H1 (cell line): ENCODE measurements at regions not wholly inside any gene's neighbourhood (a gene's known extent, or its start where the extent isn't known, plus 50 kb on each side); places are given as distances from the start of the nearest gene placed in this dataset.
A peak's percentile ranks its signal among the peaks of the same experiment; 100 is the strongest.

ENCODE experiments used
- CTCF ChIA-PET: fragments of 300-600 bp; sonication (Branson Sonifier 250); formaldehyde crosslinking; loops from one replicate; lab custom pipeline; 2021; ENCODE audit not compliant: partially characterized antibody; lab: Charles Lee
- POLR2A ChIA-PET: fragments of 300-600 bp; sonication (Branson Sonifier 250); formaldehyde crosslinking; loops from one replicate; lab custom pipeline; 2021; ENCODE audit warnings: inconsistent platforms; ENCODE audit not compliant: partially characterized antibody; lab: Charles Lee
- DNase-seq, 2 experiments: peaks; one replicate each; pipeline versions ENCODE4 v3.0.0 to v3.0.0-alpha.2; 2010 to 2022; ENCODE audit warnings: low spot score in 2 of 2, low read depth in 1 of 2, mixed read lengths in 1 of 2
- FAIRE-seq: peaks from 2 replicates; lab custom pipeline; 2011; peaks lifted over from hg19 to GRCh38; lab: Jason Lieb, UNC
- H2AFZ ChIP-seq: 2 replicates; pipeline ENCODE4 v1.8.1; 2012; ENCODE audit warnings: low read length, inconsistent platforms
- H2AK5ac ChIP-seq: 2 replicates; pipeline ENCODE4 v1.6.1; 2013; ENCODE audit warnings: low read depth, low read length
- H2BK120ac ChIP-seq: replicated peaks from 2 replicates; pipeline ENCODE3; 2013; ENCODE audit warnings: low read depth, low read length, inconsistent platforms
- H2BK12ac ChIP-seq: 2 replicates; pipeline ENCODE4 v1.6.1; 2013; ENCODE audit warnings: low read depth, low read length
- H2BK15ac ChIP-seq: 2 replicates; pipeline ENCODE4 v1.6.1; 2013; ENCODE audit warnings: low read length
- H2BK20ac ChIP-seq: 2 replicates; pipeline ENCODE4 v1.6.1; 2013; ENCODE audit warnings: low read length
- H2BK5ac ChIP-seq: 2 replicates; pipeline ENCODE4 v1.6.1; 2013; ENCODE audit warnings: low read depth, low read length
- H3K14ac ChIP-seq: 2 replicates; pipeline ENCODE4 v1.6.1; 2013; ENCODE audit warnings: inconsistent platforms; ENCODE audit not compliant: insufficient read length
- H3K18ac ChIP-seq: 2 replicates; pipeline ENCODE4 v1.6.1; 2013; ENCODE audit warnings: low read length; ENCODE audit errors: extremely low read depth
- H3K23ac ChIP-seq: 2 replicates; pipeline ENCODE4 v1.6.1; 2013; ENCODE audit warnings: inconsistent platforms; ENCODE audit not compliant: insufficient read length
- H3K23me2 ChIP-seq: 2 replicates; pipeline ENCODE4 v1.6.1; 2013; ENCODE audit warnings: low read depth, low read length
- H3K27ac ChIP-seq: 2 replicates; pipeline ENCODE4 v1.6.1; 2011; ENCODE audit warnings: low read depth, low read length, inconsistent platforms
- H3K27me3 ChIP-seq, 4 experiments: replicated peaks in 1 of 4; 1 replicate in 1 of 4; 2 replicates in 3 of 4; pipeline versions ENCODE4 v1.6.1 to v1.8.1; 2011 to 2013; ENCODE audit warnings: low read length in 3 of 4, mild to moderate bottlenecking in 3 of 4, inconsistent platforms in 2 of 4, mixed read lengths in 2 of 4, moderate library complexity in 1 of 4; ENCODE audit not compliant: control insufficient read depth in 3 of 4, insufficient read depth in 3 of 4; ENCODE audit errors: extremely low read depth in 1 of 4
- H3K36me3 ChIP-seq, 4 experiments: 2 replicates each; pipeline versions ENCODE4 v1.6.1 to v1.8.1; 2011 to 2013; ENCODE audit warnings: mild to moderate bottlenecking in 4 of 4, low read length in 3 of 4, moderate library complexity in 2 of 4, control low read depth in 1 of 4, inconsistent platforms in 1 of 4; ENCODE audit not compliant: insufficient read depth in 4 of 4, control insufficient read depth in 2 of 4
- H3K4ac ChIP-seq: replicated peaks from 2 replicates; pipeline ENCODE3; 2013; ENCODE audit warnings: low read length, low read depth, mixed read lengths, inconsistent platforms; ENCODE audit not compliant: insufficient read length
- H3K4me1 ChIP-seq, 4 experiments: replicated peaks in 1 of 4; 1 replicate in 1 of 4; 2 replicates in 3 of 4; pipeline versions ENCODE4 v1.6.1 to v1.8.1; 2011 to 2013; ENCODE audit warnings: low read length in 3 of 4, inconsistent platforms in 2 of 4, mixed read lengths in 1 of 4; ENCODE audit not compliant: insufficient read depth in 4 of 4, control insufficient read depth in 3 of 4
- H3K4me2 ChIP-seq, 2 experiments: 2 replicates each; pipeline versions ENCODE4 v1.6.1 to v1.8.1; 2011 to 2013; ENCODE audit warnings: low read depth in 2 of 2, low read length in 2 of 2, control low read depth in 1 of 2, inconsistent platforms in 1 of 2, mild to moderate bottlenecking in 1 of 2; ENCODE audit not compliant: insufficient read depth in 1 of 2
- H3K4me3 ChIP-seq, 4 experiments: fragments of 200-600, 300-600 bp in 1 of 4; sonication (generic), shearing (Covaris generic), sonication (Bioruptor Twin) in 1 of 4; 2 replicates each; pipeline versions ENCODE4 v1.5.1 to v1.8.1; 2011 to 2016; ENCODE audit warnings: low read length in 4 of 4, low read depth in 3 of 4, control low read depth in 2 of 4, inconsistent platforms in 2 of 4, mild to moderate bottlenecking in 2 of 4, mixed read lengths in 1 of 4, moderate library complexity in 1 of 4; ENCODE audit not compliant: insufficient read depth in 2 of 4; ENCODE audit errors: extremely low read depth in 1 of 4
- H3K56ac ChIP-seq: replicated peaks from 2 replicates; pipeline ENCODE3; 2013; ENCODE audit warnings: low read depth, mild to moderate bottlenecking, mixed read lengths, low read length, inconsistent platforms; ENCODE audit not compliant: insufficient read length
- H3K79me1 ChIP-seq: 2 replicates; pipeline ENCODE4 v1.6.1; 2013; ENCODE audit warnings: low read depth, low read length, control low read depth
- H3K79me2 ChIP-seq, 2 experiments: 2 replicates each; pipeline versions ENCODE4 v1.6.1 to v1.8.1; 2012 to 2013; ENCODE audit warnings: low read length in 2 of 2, mild to moderate bottlenecking in 2 of 2, inconsistent platforms in 1 of 2; ENCODE audit not compliant: insufficient read depth in 2 of 2, control insufficient read depth in 1 of 2
- H3K9ac ChIP-seq, 4 experiments: replicated peaks in 1 of 4; 1 replicate in 1 of 4; 2 replicates in 3 of 4; pipeline versions ENCODE4 v1.6.1 to v1.8.1; 2011 to 2013; ENCODE audit warnings: low read depth in 3 of 4, low read length in 3 of 4, control low read depth in 2 of 4, mild to moderate bottlenecking in 2 of 4, moderate library complexity in 2 of 4, inconsistent platforms in 1 of 4; ENCODE audit errors: extremely low read depth in 1 of 4
- H3K9me3 ChIP-seq, 2 experiments: 2 replicates each; pipeline versions ENCODE4 v1.6.1 to v1.8.1; 2012 to 2013; ENCODE audit warnings: mild to moderate bottlenecking in 2 of 2, moderate library complexity in 2 of 2, control low read depth in 1 of 2, inconsistent platforms in 1 of 2, low read depth in 1 of 2, low read length in 1 of 2, mixed read lengths in 1 of 2; ENCODE audit not compliant: insufficient read depth in 2 of 2
- H4K20me1 ChIP-seq, 2 experiments: replicated peaks in 1 of 2; 2 replicates each; pipeline versions ENCODE3 to v1.8.1; 2011 to 2013; ENCODE audit warnings: inconsistent platforms in 2 of 2, low read length in 2 of 2, mild to moderate bottlenecking in 1 of 2; ENCODE audit not compliant: insufficient read depth in 2 of 2, control insufficient read depth in 1 of 2
- H4K5ac ChIP-seq: 2 replicates; pipeline ENCODE4 v1.6.1; 2013; ENCODE audit warnings: low read length, low read depth, mixed read lengths, inconsistent platforms; ENCODE audit not compliant: insufficient read length
- H4K8ac ChIP-seq: 2 replicates; pipeline ENCODE4 v1.8.0; 2013; ENCODE audit warnings: mild to moderate bottlenecking, moderate library complexity, low read length, inconsistent platforms; ENCODE audit not compliant: insufficient read depth; ENCODE audit errors: extremely low read depth
- H4K91ac ChIP-seq: replicated peaks from 2 replicates; pipeline ENCODE3; 2013; ENCODE audit warnings: low read length, mixed read lengths, inconsistent platforms; ENCODE audit not compliant: insufficient read length
- CBX5 ChIP-seq: fragments of 300-800, 300-1000 bp; sonication (generic); IDR thresholded peaks from 2 replicates; pipeline ENCODE4 v1.7.1; 2016; ENCODE audit warnings: antibody characterized with exemption, low read length, low read depth
- EGR1 ChIP-seq: IDR thresholded peaks from 2 replicates; pipeline ENCODE4 v1.6.1; 2011; ENCODE audit warnings: low read depth, low read length, borderline replicate concordance
- EP300 ChIP-seq, 2 experiments: IDR thresholded peaks; 1 replicate in 1 of 2; 2 replicates in 1 of 2; pipeline ENCODE4 v1.6.1; 2011 to 2012; ENCODE audit warnings: low read depth in 2 of 2, low read length in 2 of 2, mild to moderate bottlenecking in 2 of 2, borderline replicate concordance in 1 of 2, inconsistent platforms in 1 of 2, moderate library complexity in 1 of 2
- KDM4A ChIP-seq: IDR thresholded peaks from one replicate; pipeline ENCODE4 v1.7.1; 2012; ENCODE audit warnings: low read depth, mild to moderate bottlenecking, moderate library complexity, low read length, inconsistent platforms; ENCODE audit not compliant: severe bottlenecking
- NANOG ChIP-seq: IDR thresholded peaks from 2 replicates; pipeline ENCODE4 v1.6.1; 2011; ENCODE audit warnings: low read length, low read depth, mild to moderate bottlenecking, inconsistent platforms; ENCODE audit not compliant: insufficient read depth, poor library complexity, severe bottlenecking
- POLR2AphosphoS5 ChIP-seq: IDR thresholded peaks from 2 replicates; pipeline ENCODE4 v1.6.1; 2011; ENCODE audit warnings: low read depth, low read length
- RFX5 ChIP-seq: IDR thresholded peaks from 2 replicates; pipeline ENCODE4 v1.6.1; 2011; ENCODE audit warnings: low read depth, low read length, improper control_type of control experiment, borderline replicate concordance
- TAF1 ChIP-seq: IDR thresholded peaks from 2 replicates; pipeline ENCODE4 v1.6.1; 2011; ENCODE audit warnings: mild to moderate bottlenecking, low read depth, low read length
- TAF7 ChIP-seq: optimal IDR thresholded peaks from 2 replicates; pipeline ENCODE3; 2011; ENCODE audit warnings: low read depth, mild to moderate bottlenecking, inconsistent platforms, low read length, moderate library complexity, borderline replicate concordance
- TCF12 ChIP-seq: IDR thresholded peaks from 2 replicates; pipeline ENCODE4 v1.6.1; 2011; ENCODE audit warnings: low read depth, mild to moderate bottlenecking, low read length
- TEAD4 ChIP-seq: IDR thresholded peaks from 2 replicates; pipeline ENCODE4 v1.6.1; 2012; ENCODE audit warnings: low read depth, low read length, inconsistent platforms, mixed read lengths
- YY1 ChIP-seq: IDR thresholded peaks from 2 replicates; pipeline ENCODE4 v1.6.1; 2011; ENCODE audit warnings: low read depth, mild to moderate bottlenecking, low read length
- WGBS, 2 experiments: shearing (Covaris generic) in 1 of 2; methylation state at CpG; one replicate each; pipeline versions ENCODE4 v1.1.6 to v1.1.7; 2013 to 2015; ENCODE audit warnings: low lambda C conversion rate in 2 of 2, mixed read lengths in 2 of 2, inconsistent platforms in 1 of 2, low coverage in 1 of 2, missing lambda C conversion rate in 1 of 2; ENCODE audit not compliant: insufficient replicate concordance in 2 of 2, insufficient coverage in 1 of 2, insufficient read length in 1 of 2; ENCODE audit errors: extremely low coverage in 1 of 2, missing lambda C conversion rate in 1 of 2; 5-methylcytosine and 5-hydroxymethylcytosine counted together

DNA sequence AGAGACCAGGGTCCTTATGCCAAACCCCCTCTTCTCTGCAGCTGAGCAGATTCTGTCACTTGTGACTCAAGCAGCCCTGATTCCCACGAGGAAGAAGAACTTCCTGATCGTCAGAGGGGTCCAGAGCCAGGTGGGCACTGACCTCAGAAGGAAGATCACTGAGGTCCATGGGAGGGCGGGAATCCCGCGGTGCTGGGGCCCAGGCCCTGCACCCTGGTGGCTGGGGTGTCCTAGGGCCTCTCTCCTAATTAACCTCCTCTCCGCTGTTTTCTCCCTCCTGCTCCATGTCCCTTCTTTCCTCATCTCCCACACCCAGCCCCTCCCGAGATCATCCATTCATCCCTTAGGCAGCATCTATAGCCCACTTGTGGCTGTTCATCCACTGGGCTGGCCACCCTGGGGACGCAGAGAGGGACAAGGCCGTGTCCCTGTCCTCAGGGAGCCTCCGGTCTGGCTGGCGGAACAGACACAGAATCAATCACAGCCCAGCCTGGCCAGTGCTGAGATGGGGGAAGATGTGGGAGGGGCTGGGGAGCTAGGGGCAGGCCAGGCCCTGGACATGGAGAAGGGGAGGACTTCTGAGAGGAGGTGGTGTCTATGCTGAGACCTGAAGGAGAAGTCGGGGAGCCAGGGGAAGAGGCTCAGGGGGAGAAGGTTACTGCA, 638.3 kb downstream of the MATN1 start:
- H2BK120ac ChIP-seq, result no peak overlapping the region
- DNase-seq (no peak), FAIRE-seq (no peak)
- H3K36me3 ChIP-seq, result no peaks in the 10 kb centered on the region
- ChIA-PET POLR2A (no interaction called here), CTCF (interaction anchor here (0.6 to 3.3 kb wide), 17 partner anchors 13 to 594 kb away, joined by 3 to 24 read pairs (median 3); no protein-coding TSS in a partner anchor)
- H3K27me3 ChIP-seq, result no peaks in the 10 kb centered on the region; a peak in 1 of 7 replicates
- H4K8ac ChIP-seq, result no peak overlapping the region
- 92% methylated on average over 11 of the region's 12 CpGs; no CpG with 5 or more reads in 1 of the 2 experiments for WGBS, 2 experiments
- no peak overlapping the region for H3K27ac ChIP-seq
- no peaks in the 10 kb centered on the region for H3K79me1 ChIP-seq
- H3K79me2 ChIP-seq, result no peaks in the 10 kb centered on the region
- H2BK20ac ChIP-seq, result peak overlapping the region; percentile 40; the same call in 1 of the 2 replicates
- H3K9ac ChIP-seq, result no peak overlapping the region
- no peaks in the 10 kb centered on the region for H3K9me3 ChIP-seq
- H3K4me2 ChIP-seq, result 0 out of 4 replicates have a peak overlapping the region, but pooled peaks of 1 of the 2 experiments have one; percentile 45
- peak overlapping the region; percentile 29 for H4K91ac ChIP-seq
- H2BK5ac ChIP-seq, result peak overlapping the region; percentile 68; the same call in 1 of the 2 replicates
- H4K5ac ChIP-seq, result peak overlapping the region; percentile 22
- H2BK12ac ChIP-seq, result peak overlapping the region; percentile 30; the same call in 1 of the 2 replicates
- no peaks in the 10 kb centered on the region for H3K23me2 ChIP-seq
- peaks cover 0 to 10% (median 3%) of the 10 kb centered on the region in 4 experiments; a peak in 5 of 7 replicates for H3K4me1 ChIP-seq
- H3K56ac ChIP-seq, result no peak overlapping the region
- H3K4ac ChIP-seq, result no peak overlapping the region
- no peaks in the 10 kb centered on the region for H4K20me1 ChIP-seq
- TF ChIP-seq YY1 (no peak), CBX5 (no peak), RFX5 (no peak), TAF7 (no peak), EP300 (IDR thresholded peaks at IDR 0.05; ENCODE audit: borderline replicate concordance in 1 of 2, low read depth in 2 of 2, low read length in 2 of 2) (no peak), POLR2AphosphoS5 (no peak), NANOG (no peak), EGR1 (no peak), TCF12 (no peak), TAF1 (no peak), KDM4A (no peak), TEAD4 (no peak)
- H3K14ac ChIP-seq, result no peak overlapping the region
- no peak overlapping the region for H3K23ac ChIP-seq
- H2AK5ac ChIP-seq, result peak overlapping the region; percentile 68; the same call in 1 of the 2 replicates
- peak overlapping the region; percentile 87 for H3K18ac ChIP-seq
- no peak overlapping the region for H3K4me3 ChIP-seq
- H2AFZ ChIP-seq, result no peak overlapping the region
- H2BK15ac ChIP-seq, result 0 out of 2 replicates have a peak overlapping the region, but pooled peaks have one; percentile 12
